ENCODE measurements at regions not wholly inside any gene's neighbourhood (a gene's known extent, or its start where the extent isn't known, plus 50 kb on each side); places are given as distances from the start of the nearest gene placed in this dataset.
"Not testable (repeated sequence)": the region's sequence is repeated elsewhere in the genome, so short reads cannot be mapped to it uniquely, and the experiment has no call there.

- DNase-seq (ENCODE audit: low read depth): no peak
Measured at GRCh38 chr12:131413471-131413870, 297.4 kb upstream of the SFSWAP start.

GRCh38 chr12:131414155-131414922 lies 296.6 kb upstream of the SFSWAP start:
- not testable (repeated sequence) for DNase-seq (ENCODE audit: low read depth)

- DNase-seq (ENCODE audit: low read depth): no peak
Measured at GRCh38 chr12:131415781-131416180, 295.1 kb upstream of the SFSWAP start.

- no peak for DNase-seq (ENCODE audit: low read depth)
Measured at GRCh38 chr12:131418121-131418520, 292.8 kb upstream of the SFSWAP start.

DNA sequence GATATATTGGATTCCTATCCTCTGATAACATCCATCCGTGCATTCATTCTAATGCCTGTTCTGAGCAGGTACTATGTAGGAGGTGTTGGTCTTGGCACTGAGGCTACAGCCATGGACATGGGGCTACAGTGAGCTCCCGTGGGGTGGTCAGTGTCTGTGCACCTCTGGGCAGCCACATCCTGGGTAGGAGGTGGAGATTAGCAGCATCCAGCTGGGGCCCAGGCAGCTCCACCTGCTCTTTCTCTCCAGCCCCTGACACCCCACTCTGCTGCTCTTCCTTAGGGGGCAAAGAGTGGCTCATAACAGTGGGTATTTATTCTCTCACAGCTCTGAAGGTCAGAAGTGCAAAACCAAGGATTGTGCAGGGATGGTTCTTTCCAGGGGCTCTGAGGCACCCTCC lies 292.0 kb upstream of the SFSWAP start:
- DNase-seq (ENCODE audit: low read depth): no peak

DNA sequence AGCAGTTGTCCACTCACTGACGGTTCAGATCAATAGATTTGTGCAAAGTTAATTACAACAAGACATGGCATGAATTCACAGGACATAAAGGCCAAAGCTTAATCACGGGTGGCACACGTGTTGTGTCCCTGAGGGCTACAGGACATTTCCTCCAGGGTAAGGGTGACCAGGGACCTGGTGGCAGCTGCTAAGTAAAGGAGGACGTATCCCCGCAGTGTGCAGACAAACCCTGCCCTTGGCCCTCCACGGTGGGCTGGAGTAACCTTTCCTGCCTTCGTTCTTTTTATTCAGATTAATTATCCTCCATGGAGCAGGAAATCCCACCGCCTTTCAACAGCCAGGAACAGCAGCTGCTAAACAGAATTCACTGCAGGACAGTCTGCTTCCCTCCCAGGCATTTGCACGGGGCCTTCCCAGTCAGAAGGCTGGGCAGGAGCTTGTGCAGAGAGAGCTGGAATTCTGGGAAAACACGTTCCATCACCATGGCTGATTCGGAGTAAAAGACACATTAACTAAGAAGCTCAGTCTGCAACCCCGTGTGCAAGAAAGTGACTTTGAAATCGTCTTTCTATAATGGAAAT lies 289.9 kb upstream of the SFSWAP start:
- no peak for DNase-seq (ENCODE audit: low read depth)

DNA sequence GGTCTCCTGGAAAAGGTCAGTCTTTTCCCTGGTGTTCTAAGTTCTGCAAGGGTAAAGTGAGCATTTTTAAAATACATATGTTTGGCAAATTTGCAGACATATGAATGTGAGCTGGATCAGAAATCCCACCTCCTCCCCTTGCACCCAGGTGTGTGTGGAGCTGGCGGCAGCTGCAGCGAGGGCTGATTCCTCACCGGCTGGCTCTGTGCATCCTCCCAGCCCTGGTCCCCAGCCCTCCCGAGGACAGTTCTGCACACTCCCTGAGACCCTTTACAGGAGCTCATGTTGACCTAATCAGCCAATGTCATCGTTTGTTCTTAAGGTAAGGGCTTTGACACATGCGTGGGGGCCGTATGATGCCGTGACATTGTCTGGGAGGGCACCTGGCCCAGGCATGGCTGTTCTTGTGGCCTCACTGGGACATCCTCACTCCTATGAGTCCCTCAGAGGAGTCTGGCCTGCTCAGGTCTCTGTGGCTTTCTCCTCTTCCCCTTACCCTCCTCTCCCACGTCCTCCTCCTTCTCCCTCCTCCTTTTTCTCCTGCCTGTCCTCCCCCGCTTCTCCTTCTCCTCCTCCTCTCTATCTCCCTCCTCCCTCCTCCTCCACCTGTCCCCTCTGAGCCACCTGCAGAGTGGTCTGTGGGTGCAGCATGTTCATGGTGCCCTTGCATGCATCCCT lies 289.2 kb upstream of the SFSWAP start:
- DNase-seq (ENCODE audit: low read depth): no peak

GRCh38 chr12:131422187-131422520 lies 288.7 kb upstream of the SFSWAP start:
- no peak for DNase-seq (ENCODE audit: low read depth)

- no peak for DNase-seq (ENCODE audit: low read depth)
Measured at GRCh38 chr12:131422744-131423143, 288.1 kb upstream of the SFSWAP start.

DNA sequence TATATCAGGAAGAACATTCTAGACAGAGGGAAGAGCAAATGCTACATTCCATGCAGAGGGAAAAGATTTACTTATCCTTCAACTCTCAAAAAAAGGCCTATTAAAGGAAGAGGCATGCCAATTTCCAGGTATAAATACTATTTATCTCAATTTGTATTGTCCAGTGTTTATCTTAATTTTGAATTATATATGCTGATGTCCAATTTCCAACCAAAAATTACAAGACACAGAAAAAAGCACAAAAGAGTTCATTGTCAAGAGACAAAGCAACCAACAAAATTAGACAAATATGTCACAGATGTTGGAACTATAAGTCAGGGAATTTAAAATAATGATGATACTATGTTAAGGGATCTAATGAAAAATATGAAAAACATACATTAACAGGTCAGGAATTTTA lies 286.6 kb upstream of the SFSWAP start:
- no peak for DNase-seq (ENCODE audit: low read depth)

DNA sequence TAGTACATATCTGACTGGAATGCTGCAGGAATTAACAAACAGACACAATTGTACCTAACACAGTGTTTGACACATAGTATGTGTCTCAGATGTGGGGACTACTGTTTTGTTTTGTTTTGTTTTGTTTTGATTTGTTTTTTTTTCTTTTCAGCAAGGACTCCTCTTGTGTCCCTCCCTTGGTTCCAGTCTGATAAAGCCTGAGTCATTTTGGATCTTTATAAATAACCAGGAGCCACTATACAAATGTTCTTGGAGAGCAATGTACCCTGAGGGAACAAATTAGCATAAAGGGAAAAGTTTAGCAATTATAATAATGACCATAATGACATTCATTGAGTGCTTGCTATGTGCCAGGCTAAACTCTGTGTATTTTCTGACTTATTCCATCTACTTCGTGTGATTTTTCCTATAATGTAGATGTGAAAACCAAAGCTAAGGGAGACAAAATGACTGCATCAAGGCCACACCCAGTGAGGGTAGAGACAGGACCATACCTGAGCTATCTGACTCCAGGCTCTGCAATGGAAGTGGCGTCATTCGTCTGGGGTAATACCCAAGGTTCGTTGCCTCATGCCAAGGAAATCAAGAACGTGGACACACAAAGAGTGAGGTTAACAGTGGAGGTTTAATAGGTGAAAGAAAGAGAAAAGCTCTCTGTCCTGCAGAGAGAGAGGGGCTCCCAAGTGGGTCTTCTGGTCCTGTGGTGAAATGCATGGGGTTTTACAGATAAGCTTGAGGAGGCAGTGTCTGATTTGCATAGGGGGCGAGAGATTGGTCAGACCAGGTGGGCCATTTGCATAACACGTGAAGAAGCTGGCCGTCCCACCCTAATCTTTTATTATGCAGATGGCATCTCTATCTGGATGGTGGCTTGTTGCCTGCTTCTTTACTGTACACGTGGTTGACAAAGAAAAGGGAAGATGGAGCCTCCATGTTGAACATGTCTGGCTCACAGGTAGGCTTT lies 285.5 kb upstream of the SFSWAP start:
- DNase-seq (ENCODE audit: low read depth): no peak

- no peak for DNase-seq (ENCODE audit: low read depth)
Measured at GRCh38 chr12:131428091-131428685, 282.7 kb upstream of the SFSWAP start.

DNA sequence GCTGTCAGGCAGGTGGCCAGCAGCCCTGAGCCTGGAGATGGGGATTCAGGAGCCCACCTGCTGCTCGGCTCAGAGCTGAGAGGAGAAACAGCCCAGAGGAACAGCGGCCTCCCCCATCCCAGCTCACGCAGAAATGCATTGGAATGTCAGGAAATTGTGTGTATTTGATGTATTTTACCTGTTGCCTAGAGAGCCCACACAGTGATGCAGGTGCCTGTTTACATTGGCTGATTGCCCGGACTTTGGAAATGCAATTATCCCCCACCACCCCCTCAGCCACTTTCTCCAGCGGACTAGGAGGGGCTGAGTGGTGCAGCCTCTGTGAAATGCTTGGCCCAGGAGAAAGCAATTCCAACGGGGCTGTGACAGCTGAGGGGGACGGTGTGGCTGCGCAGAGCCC lies 281.7 kb upstream of the SFSWAP start:
- DNase-seq (ENCODE audit: low read depth): not testable (repeated sequence)

DNA sequence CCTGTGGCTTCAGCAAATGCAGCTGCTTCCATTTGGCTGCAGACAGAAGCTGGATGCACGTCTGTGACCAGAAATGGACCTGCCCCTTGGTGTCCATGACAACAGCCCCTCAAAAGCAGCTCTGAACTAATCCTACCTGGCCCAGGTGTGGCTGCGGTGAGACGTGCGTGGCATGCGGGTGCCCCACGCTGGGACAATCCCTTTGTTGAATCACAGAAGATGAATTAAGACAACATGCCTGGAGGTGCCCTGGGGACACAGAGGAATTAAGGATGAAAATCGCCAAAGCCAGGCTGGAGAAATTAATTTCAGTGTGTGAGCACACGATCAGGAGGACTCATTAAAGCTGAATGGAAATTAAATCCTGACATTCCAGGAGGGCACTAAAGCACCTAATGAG lies 281.2 kb upstream of the SFSWAP start:
- not testable (repeated sequence) for DNase-seq (ENCODE audit: low read depth)

- DNase-seq (ENCODE audit: low read depth): no peak
Measured at GRCh38 chr12:131430158-131430742, 280.6 kb upstream of the SFSWAP start.

- DNase-seq (ENCODE audit: low read depth): not testable (repeated sequence)
Measured at GRCh38 chr12:131431126-131431655, 279.7 kb upstream of the SFSWAP start.

DNA sequence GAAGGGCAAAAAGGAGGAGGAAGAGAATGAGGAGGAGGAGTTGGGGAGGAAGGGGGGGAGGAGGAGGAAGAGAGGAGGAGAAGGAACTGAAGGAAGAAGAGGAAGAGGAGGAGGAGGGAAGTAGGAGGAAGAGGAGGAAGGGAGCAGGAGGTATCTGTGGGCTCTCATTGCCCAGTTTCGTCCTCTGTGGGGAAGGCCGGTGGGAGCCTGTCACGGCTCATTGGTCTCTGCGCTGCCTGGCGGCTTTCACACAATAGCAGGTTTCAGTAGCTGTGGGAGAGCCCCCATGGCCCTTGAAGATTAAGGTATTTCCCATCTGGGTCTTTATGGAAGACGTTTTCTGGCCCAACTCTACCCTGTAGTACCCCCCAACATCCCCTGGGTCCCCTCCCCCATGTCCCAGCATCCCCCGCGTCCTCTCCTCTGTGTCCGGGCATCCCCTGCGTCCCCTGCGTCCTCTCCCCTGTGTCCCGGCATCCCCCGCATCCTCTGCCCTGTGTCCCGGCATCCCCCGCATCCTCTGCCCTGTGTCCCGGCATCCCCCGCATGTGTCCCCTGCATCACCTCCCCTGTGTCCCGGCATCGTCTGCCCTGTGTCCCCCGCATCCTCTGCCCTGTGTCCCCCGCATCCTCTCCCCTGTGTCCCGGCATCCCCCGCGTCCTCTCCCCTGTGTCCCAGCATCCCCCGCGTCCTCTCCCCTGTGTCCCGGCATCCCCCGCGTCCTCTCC lies 278.2 kb upstream of the SFSWAP start:
- no peak for DNase-seq (ENCODE audit: low read depth)

- DNase-seq (ENCODE audit: low read depth): no peak
Measured at GRCh38 chr12:131434208-131435125, 276.4 kb upstream of the SFSWAP start.
